ENCODE measurements at regions not wholly inside any gene's neighbourhood (a gene's known extent, or its start where the extent isn't known, plus 50 kb on each side); places are given as distances from the start of the nearest gene placed in this dataset.

GRCh38 chr20:10978713-10979112 is 304.9 kb upstream of the JAG1 start:
- H3K4me1 ChIP-seq (ENCODE audit: control insufficient read depth in 1 of 2, insufficient read depth in 2 of 2, low read depth in 1 of 2, low read length in 1 of 2), result no peaks in the 10 kb centered on the region
- no peak overlapping the region for H3K9ac ChIP-seq
- no peak overlapping the region for H3K4me3 ChIP-seq (ENCODE audit: low read depth in 2 of 2, low read length in 1 of 2)
- no peak overlapping the region for H2AFZ ChIP-seq (ENCODE audit: low read depth)
- no peaks in the 10 kb centered on the region for H3K9me3 ChIP-seq
- no peak for TF ChIP-seq TCF12 (IDR thresholded peaks at IDR 0.05)
- TF ChIP-seq SIN3A (IDR thresholded peaks at IDR 0.05; ENCODE audit: borderline replicate concordance, low read depth, low read length), result no peak
- no peak for TF ChIP-seq NRF1 (IDR thresholded peaks at IDR 0.05; ENCODE audit: low read depth, low read length)
- TF ChIP-seq GATA2 (CRISPR knock-in tag; IDR thresholded peaks at IDR 0.05), result no peak
- TF ChIP-seq PBX3 (IDR thresholded peaks at IDR 0.05), result no peak
- no peak for TF ChIP-seq JUND (IDR thresholded peaks at IDR 0.05)
- no peak for TF ChIP-seq CTCF (IDR thresholded peaks at IDR 0.05)
- CTCF ChIA-PET, result no interaction called here
- 81% methylated on average over 5 of the region's 5 CpGs for WGBS (ENCODE audit: low lambda C conversion rate)
- no peaks in the 10 kb centered on the region for H4K20me1 ChIP-seq (ENCODE audit: insufficient read depth)
- H3K79me2 ChIP-seq (ENCODE audit: insufficient read depth), result no peaks in the 10 kb centered on the region
- H3K4me2 ChIP-seq, result no peak overlapping the region
- no peaks in the 10 kb centered on the region for H3K27me3 ChIP-seq (ENCODE audit: insufficient read depth)
- no peaks in the 10 kb centered on the region for H3F3A ChIP-seq (replicated peaks; ENCODE audit: insufficient read depth)
- no peak overlapping the region for H3K27ac ChIP-seq (ENCODE audit: low read depth in 2 of 2, low read length in 1 of 2)
- H3K9me2 ChIP-seq, result no peaks in the 10 kb centered on the region
- POLR2A ChIA-PET, result no interaction called here
- H3K36me3 ChIP-seq (replicated peaks in 1 of 2; ENCODE audit: control insufficient read depth in 1 of 2, insufficient read depth in 2 of 2, low read length in 1 of 2), result no peaks in the 10 kb centered on the region
- no peak for DNase-seq

GRCh38 chr20:10982692-10983091 is 308.9 kb upstream of the JAG1 start:
- no peak for DNase-seq
- POLR2A ChIA-PET, result no interaction called here
- H3K27ac ChIP-seq (ENCODE audit: low read depth in 2 of 2, low read length in 1 of 2), result peak overlapping the region in 1 of 2 experiments; percentile 87; a peak in 3 of 4 replicates
- TF ChIP-seq FOXJ3 (CRISPR knock-in tag; IDR thresholded peaks at IDR 0.05), result no peak
- TF ChIP-seq ELF1 (IDR thresholded peaks at IDR 0.05), result no peak
- TF ChIP-seq TCF12 (IDR thresholded peaks at IDR 0.05), result peak; percentile 83
- TF ChIP-seq GABPA (IDR thresholded peaks at IDR 0.05; ENCODE audit: low read depth), result no peak
- TF ChIP-seq TAF1 (IDR thresholded peaks at IDR 0.05; ENCODE audit: borderline replicate concordance, low read depth, low read length), result no peak
- TF ChIP-seq PBX3 (IDR thresholded peaks at IDR 0.05), result peak; percentile 68
- TF ChIP-seq FOXM1 (IDR thresholded peaks at IDR 0.05; ENCODE audit: low read depth), result no peak
- TF ChIP-seq FOSL2 (IDR thresholded peaks at IDR 0.05; ENCODE audit: borderline replicate concordance, low read depth), result peak; percentile 43; the same call in 1 of the 2 replicates
- TF ChIP-seq RCOR1 (IDR thresholded peaks at IDR 0.05; ENCODE audit: low read length), result no peak
- TF ChIP-seq MXI1 (IDR thresholded peaks at IDR 0.05; ENCODE audit: low read depth, low read length), result no peak
- peak; percentile 50 for TF ChIP-seq JUND (IDR thresholded peaks at IDR 0.05)
- no peak for TF ChIP-seq CHD2 (IDR thresholded peaks at IDR 0.05; ENCODE audit: low read length, partially characterized antibody)
- TF ChIP-seq SMC3 (IDR thresholded peaks at IDR 0.05; ENCODE audit: low read depth, low read length), result no peak
- no peak for TF ChIP-seq MEF2A (IDR thresholded peaks at IDR 0.05; ENCODE audit: borderline replicate concordance, low read depth)
- no peak for TF ChIP-seq MAX (IDR thresholded peaks at IDR 0.05; ENCODE audit: low read depth)
- no peak for TF ChIP-seq RFX5 (IDR thresholded peaks at IDR 0.05; ENCODE audit: low read length)
- TF ChIP-seq POLR2AphosphoS5 (IDR thresholded peaks at IDR 0.05; ENCODE audit: low read depth, low read length), result no peak
- no peak for TF ChIP-seq IRF3 (IDR thresholded peaks at IDR 0.05; ENCODE audit: low read depth, low read length)
- no peak for TF ChIP-seq SIN3A (IDR thresholded peaks at IDR 0.05; ENCODE audit: borderline replicate concordance, low read depth, low read length)
- TF ChIP-seq CTCF (IDR thresholded peaks at IDR 0.05), result no peak

More at GRCh38 chr20:10982692-10983091, 308.9 kb upstream of the JAG1 start:
- Histone ChIP-seq H2AFZ (ENCODE audit: low read depth) (no peak overlapping the region), H3K4me3 (ENCODE audit: low read depth in 2 of 2, low read length in 1 of 2) (no peak overlapping the region), H3K4me1 (ENCODE audit: control insufficient read depth in 1 of 2, insufficient read depth in 2 of 2, low read depth in 1 of 2, low read length in 1 of 2) (peaks cover 0 to 12% of the 10 kb centered on the region in 2 experiments; a peak in 2 of 4 replicates), H3K9me2 (no peaks in the 10 kb centered on the region), H3K4me2 (peak overlapping the region; percentile 19; the same call in 1 of the 2 replicates), H3K36me3 (replicated peaks in 1 of 2; ENCODE audit: control insufficient read depth in 1 of 2, insufficient read depth in 2 of 2, low read length in 1 of 2) (no peaks in the 10 kb centered on the region), H3K79me2 (ENCODE audit: insufficient read depth) (no peaks in the 10 kb centered on the region), H4K20me1 (ENCODE audit: insufficient read depth) (no peaks in the 10 kb centered on the region), H3K27me3 (ENCODE audit: insufficient read depth) (no peaks in the 10 kb centered on the region), H3K9ac (peak overlapping the region; percentile 29; the same call in 1 of the 2 replicates), H3F3A (replicated peaks; ENCODE audit: insufficient read depth) (peaks cover 14% of the 10 kb centered on the region), H3K9me3 (no peaks in the 10 kb centered on the region)
- CTCF ChIA-PET, result interaction anchor here (1.3 kb wide), 1 partner anchor 14 kb away, joined by 3 read pairs; no protein-coding TSS in a partner anchor
- WGBS (ENCODE audit: low lambda C conversion rate), result 51% methylated on average over 6 of the region's 6 CpGs
